GM12891 (cell line): ENCODE measurements at regions not wholly inside any gene's neighbourhood (a gene's known extent, or its start where the extent isn't known, plus 50 kb on each side); places are given as distances from the start of the nearest gene placed in this dataset.

Experiments used
- DNase-seq: peaks from one replicate; pipeline ENCODE4 v3.0.0; 2011; ENCODE audit warnings: low spot score; ENCODE audit not compliant: insufficient read length
- FAIRE-seq: peaks from 2 replicates; lab custom pipeline; 2011; peaks lifted over from hg19 to GRCh38; lab: Jason Lieb, UNC
- PAX5 ChIP-seq: IDR thresholded peaks from 2 replicates; pipeline ENCODE4 v1.6.1; 2011; ENCODE audit warnings: low read length, moderate library complexity, mild to moderate bottlenecking; ENCODE audit not compliant: insufficient read depth, severe bottlenecking
- POLR2A ChIP-seq: IDR thresholded peaks from 2 replicates; pipeline ENCODE4 v1.6.1; 2011; ENCODE audit warnings: low read depth, low read length, control low read depth
- POLR2AphosphoS5 ChIP-seq: IDR thresholded peaks from 2 replicates; pipeline ENCODE4 v1.6.1; 2011; ENCODE audit warnings: low read depth, low read length, control low read depth
- POU2F2 ChIP-seq: IDR thresholded peaks from 2 replicates; pipeline ENCODE4 v1.6.1; 2011; ENCODE audit warnings: low read depth, mild to moderate bottlenecking, control low read depth, low read length, moderate library complexity
- SPI1 ChIP-seq: IDR thresholded peaks from 2 replicates; pipeline ENCODE4 v1.6.1; 2011; ENCODE audit warnings: low read depth, low read length, control low read depth
- TAF1 ChIP-seq: IDR thresholded peaks from 2 replicates; pipeline ENCODE4 v1.6.1; 2011; ENCODE audit warnings: low read depth, low read length, control low read depth

DNA sequence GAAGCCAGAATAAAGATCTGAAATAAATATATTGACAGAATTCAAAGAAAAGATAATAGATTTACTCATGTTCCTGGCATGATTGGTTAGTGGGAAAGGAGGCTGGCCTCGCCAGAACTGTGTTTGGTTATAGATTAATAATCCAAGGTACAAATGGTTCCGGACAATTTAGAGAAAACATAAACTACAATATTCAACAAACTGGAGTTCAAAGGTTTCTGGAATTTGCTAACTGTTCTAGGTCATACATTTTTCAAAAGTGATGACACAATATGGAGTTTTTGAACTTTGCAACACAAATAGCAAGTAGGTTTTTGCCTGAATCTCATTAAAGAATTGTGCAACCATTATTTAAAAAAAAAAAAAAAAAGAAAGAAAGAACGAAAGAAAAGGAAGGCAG lies 251.7 kb upstream of the SALL1 start:
- TF ChIP-seq POU2F2 (no peak), SPI1 (no peak), POLR2A (no peak), TAF1 (no peak), PAX5 (no peak), POLR2AphosphoS5 (no peak)
- FAIRE-seq (no peak), DNase-seq (no peak)

- TF ChIP-seq POU2F2, result no peak
- no peak for TF ChIP-seq TAF1
- TF ChIP-seq SPI1, result no peak
- no peak for TF ChIP-seq POLR2AphosphoS5
- no peak for TF ChIP-seq POLR2A
- no peak for TF ChIP-seq PAX5
- DNase-seq, result no peak
- FAIRE-seq, result no peak
Observed at GRCh38 chr16:51402298-51402697, 251.2 kb upstream of the SALL1 start.

DNA sequence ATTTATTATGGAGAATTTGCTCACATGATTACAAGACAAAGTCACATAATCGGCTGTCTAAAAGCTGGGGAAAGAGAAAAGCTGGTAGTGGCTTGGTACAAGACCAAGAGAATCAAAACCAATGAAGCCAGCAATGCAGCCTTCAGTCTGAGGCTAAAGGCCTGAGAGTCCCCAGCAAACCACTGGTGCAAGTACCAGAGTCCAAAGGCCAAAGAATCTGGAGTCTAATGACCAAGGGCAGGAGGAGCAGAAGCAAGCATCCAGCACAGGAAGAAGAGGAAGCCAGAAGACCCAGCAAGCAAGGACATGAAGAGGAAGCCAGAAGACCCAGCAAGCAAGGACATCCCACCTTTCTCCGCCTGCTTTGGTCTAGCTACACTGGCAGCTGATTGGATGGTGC lies 250.6 kb upstream of the SALL1 start:
- no peak for FAIRE-seq

GRCh38 chr16:51399908-51400670 lies 249.0 kb upstream of the SALL1 start:
- TF ChIP-seq POU2F2, result no peak
- TF ChIP-seq TAF1, result no peak
- DNase-seq (no peak), FAIRE-seq (no peak)

More for the DNA sequence above, 250.6 kb upstream of the SALL1 start:
- TF ChIP-seq SPI1 (no peak), POLR2AphosphoS5 (no peak), POLR2A (no peak), PAX5 (no peak), POU2F2 (no peak), TAF1 (no peak)
- DNase-seq, result no peak

GRCh38 chr16:51394421-51394820 lies 243.4 kb upstream of the SALL1 start:
- DNase-seq, result no peak
- FAIRE-seq, result no peak
- TF ChIP-seq SPI1 (no peak), TAF1 (no peak), POLR2AphosphoS5 (no peak), POLR2A (no peak), POU2F2 (no peak), PAX5 (no peak)

GRCh38 chr16:51393381-51394005 lies 242.4 kb upstream of the SALL1 start:
- FAIRE-seq, result no peak
- no peak for DNase-seq
- TF ChIP-seq SPI1 (no peak), POLR2AphosphoS5 (no peak), TAF1 (no peak)

- FAIRE-seq, result no peak
- DNase-seq, result no peak
- no peak for TF ChIP-seq POU2F2
- no peak for TF ChIP-seq POLR2A
- TF ChIP-seq POLR2AphosphoS5, result no peak
- no peak for TF ChIP-seq TAF1
- TF ChIP-seq PAX5, result no peak
- TF ChIP-seq SPI1, result no peak
Observed at GRCh38 chr16:51392521-51393187, 241.6 kb upstream of the SALL1 start.

DNA sequence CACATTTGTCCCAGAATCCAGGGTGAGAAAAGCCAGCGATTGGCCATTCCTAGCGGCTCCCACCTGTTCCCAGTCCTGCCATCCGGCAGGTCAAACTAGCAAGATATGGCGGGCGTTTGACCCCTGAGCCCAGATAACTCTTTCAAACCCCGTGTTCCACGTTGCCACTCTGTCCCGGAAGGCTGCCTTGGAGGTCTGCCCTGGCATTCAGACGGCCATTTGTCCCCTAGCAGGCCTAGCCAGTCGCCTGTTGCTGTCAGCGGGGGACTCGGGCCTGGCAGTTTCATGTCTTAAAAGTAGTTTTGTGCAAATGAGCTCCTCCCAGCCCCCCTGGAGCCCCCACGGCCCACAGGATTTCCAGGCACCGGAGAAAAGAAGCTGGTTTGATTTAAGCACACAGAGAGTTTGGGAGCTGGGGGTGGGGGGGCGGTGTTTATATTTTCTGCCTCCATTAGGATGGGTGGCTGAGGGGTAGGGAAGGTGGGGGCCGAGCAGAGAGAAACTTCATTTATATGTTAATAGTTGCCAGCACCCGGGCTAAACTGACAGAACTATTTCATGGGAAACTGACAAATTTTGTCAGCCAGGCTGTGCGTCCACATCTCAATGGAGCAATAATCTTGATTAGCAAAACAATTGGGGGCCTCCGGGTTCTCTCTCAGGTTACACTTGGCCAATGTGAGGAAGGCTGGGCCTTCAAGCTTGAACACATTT lies 240.9 kb upstream of the SALL1 start:
- TF ChIP-seq POLR2A (no peak), PAX5 (no peak), POLR2AphosphoS5 (no peak), SPI1 (no peak), POU2F2 (no peak), TAF1 (no peak)
- no peak for DNase-seq
- FAIRE-seq, result no peak

GRCh38 chr16:51390877-51391276 lies 239.8 kb upstream of the SALL1 start:
- FAIRE-seq (no peak), DNase-seq (no peak)
- TF ChIP-seq POLR2AphosphoS5, result no peak
- TF ChIP-seq POLR2A, result no peak

DNA sequence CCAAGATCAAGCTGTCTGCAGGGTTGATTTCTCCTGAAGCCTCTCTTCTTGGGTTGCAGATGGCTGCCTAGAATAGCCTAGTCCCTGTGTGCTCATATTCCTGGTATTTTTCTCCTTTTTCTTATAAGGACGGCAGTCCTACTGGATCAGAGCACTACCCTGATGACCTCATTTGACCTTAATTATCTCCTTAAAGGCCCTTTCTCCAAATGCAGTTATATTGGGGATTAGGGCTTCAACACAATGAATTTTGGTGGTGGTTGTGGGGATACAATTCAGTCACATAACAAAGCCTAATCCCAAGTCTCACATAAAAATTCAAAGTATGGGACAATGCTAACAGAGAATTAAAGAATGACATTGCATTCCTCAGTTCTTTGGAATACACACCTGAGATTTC lies 238.8 kb upstream of the SALL1 start:
- TF ChIP-seq SPI1, result no peak
- no peak for TF ChIP-seq TAF1
- TF ChIP-seq PAX5, result no peak
- TF ChIP-seq POLR2A, result no peak
- TF ChIP-seq POU2F2, result no peak
- no peak for TF ChIP-seq POLR2AphosphoS5
- DNase-seq, result no peak
- FAIRE-seq, result no peak
